G401 (cell line): ENCODE measurements at regions not wholly inside any gene's neighbourhood (a gene's known extent, or its start where the extent isn't known, plus 50 kb on each side); places are given as distances from the start of the nearest gene placed in this dataset.
A peak's percentile ranks its signal among the peaks of the same experiment; 100 is the strongest.

Experiments used
- DNase-seq: peaks from one replicate; pipeline ENCODE4 v3.0.0-alpha.2; 2015; ENCODE audit warnings: low spot score
- in situ Hi-C: cut with HindIII; loops from 2 replicates; pipeline ENCODE4 v1.10.0; 2016; ENCODE audit warnings: low sequenced_read_pairs, mixed read lengths

DNA sequence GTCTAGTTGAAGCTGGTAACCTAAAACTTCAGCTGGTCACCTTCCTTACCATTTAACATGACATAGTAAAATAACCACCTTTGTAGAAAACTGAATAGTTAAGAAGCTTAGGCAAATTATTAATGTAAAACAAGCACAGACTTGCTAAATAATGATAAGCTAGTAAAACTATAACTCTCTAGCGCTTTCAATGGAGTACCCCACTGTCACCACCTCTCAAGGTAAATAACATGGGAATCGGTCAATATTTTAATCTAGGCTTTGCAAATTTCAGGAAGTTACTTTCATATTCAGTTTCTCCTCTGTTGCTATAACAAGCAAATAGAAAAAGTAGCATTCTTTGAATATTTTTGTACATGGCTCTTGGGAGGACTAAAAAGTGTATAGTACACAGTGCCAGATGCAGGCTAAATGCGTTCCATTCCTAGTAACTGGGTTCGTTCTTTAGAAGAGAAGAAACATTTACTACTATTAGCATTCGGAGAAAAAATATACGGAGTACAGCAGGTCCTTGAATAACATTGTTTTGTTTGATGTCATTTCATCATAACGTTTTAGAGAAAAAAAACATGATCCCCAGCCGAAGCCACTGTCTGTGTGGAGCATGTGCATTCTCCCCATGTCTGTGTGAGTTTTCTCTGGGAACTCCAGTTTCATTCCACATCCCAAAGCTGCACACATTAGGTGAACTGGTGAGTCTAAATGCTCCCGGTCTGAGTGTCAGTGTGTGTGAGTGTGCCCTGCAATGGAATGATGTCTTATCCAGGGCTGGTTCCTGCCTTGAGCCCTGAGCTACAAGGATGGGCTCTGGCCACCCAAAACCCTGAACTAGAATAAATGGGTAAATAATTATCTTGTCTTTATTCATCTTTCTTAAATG lies 52.5 kb downstream of the EPRS1 start:
- in situ Hi-C loops = no loop called here
- no peak for DNase-seq

DNA sequence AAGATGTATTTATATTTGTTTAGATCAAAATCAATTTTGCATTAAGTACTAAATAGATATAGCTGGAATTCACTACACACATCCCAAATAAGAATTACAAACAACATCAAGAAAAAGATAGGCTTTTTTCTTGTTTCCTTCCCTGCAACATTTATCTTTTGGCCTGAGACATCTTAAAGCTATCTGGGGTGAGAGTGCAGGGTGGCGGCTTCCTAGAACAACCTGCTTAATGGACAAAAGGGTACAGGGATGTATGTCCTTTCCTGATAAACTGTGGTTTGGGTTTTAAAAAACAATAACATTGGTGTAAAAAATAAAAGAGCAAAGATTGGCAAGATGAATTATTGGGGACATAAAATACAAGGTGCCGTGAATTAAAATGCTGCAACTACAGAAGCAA lies 54.4 kb downstream of the EPRS1 start:
- in situ Hi-C loops = no loop called here
- no peak for DNase-seq

DNA sequence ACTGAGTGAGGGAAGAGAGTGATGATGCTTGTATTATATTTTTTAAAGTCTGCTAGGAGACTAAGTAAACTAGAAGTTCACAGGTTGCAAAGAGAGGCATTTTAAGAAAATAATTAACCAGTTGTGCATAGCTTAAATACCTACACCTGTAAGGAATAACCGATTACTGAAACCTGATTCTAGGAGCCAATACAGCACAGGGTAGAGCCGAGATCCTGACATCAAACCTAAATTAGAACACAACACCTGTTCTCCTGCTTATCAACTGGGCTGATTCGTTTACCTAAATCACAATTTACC lies 54.8 kb downstream of the EPRS1 start:
- DNase-seq = no peak
- in situ Hi-C loops = no loop called here

DNA sequence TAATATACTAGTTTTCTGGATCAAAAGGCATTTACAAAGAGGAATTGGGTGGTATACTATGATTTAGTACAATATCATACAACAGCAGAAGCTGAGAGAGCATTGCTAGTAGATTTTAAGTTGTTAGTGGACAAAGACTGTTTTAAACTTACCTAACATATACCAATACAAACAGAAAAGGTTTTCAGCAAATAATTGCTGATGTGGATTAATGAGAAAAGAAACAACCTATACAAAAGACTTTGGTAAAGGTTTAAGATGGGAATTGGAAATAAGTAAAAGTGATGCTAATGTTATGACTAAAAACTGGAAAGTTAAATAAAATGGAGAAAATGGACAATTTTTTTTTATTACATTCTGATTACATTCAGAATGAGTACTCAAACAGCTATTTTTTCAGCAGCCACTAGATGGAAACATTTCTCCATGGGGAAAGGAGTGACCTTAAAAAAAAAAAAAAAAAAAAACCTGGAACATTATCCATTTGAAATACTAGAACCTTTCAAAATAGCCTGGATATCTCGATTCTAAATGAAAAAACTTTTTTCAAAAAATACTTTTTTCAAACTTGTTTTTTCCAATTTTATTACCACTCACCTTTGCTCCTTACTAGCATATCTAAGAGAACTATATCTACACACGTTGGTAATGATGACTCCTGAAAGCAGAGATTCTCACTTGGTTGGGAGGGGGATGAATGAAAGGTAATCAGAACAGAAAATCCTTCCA lies 55.4 kb downstream of the EPRS1 start:
- in situ Hi-C loops = no loop called here

DNA sequence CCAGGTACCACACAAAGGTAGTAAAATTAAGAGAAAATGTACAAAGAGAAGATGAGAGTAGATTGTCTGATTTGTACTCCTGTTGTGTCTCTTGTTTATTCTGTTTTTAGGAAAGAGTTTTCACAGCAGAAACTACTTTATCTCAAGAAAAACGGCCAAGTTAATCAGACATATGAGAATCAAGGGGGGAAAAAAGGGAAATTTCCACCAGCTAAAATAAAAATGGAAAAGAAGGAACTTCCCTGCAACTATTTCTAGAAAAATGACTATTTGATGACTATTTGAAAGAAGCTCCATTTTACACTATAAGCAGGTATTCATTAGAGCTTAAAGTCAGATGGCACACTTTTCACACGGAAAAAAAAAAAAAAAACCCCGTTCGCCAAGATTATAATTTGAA lies 56.5 kb downstream of the EPRS1 start:
- DNase-seq = no peak
- in situ Hi-C loops = no loop called here

More for the DNA sequence above, 55.4 kb downstream of the EPRS1 start:
- DNase-seq = peak; percentile 40

DNA sequence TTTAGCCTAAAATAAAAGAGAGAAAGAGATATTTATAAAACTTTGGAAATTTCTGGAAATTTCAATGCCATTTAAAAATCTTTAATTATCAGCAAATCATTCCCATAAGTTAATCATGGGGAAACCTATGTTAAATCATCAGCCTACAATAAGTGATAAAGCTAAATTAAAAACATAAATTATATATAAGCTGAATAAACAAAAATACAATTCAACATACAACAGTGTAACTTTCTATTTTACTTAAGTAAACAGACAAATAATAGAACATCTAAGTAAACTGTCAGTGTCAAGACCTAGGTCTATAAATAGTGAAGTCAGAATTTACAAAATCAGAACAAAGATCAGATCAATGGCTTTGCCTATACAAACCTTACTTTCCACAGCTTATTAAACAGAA lies 57.5 kb downstream of the EPRS1 start:
- no peak for DNase-seq
- in situ Hi-C loops = no loop called here

DNA sequence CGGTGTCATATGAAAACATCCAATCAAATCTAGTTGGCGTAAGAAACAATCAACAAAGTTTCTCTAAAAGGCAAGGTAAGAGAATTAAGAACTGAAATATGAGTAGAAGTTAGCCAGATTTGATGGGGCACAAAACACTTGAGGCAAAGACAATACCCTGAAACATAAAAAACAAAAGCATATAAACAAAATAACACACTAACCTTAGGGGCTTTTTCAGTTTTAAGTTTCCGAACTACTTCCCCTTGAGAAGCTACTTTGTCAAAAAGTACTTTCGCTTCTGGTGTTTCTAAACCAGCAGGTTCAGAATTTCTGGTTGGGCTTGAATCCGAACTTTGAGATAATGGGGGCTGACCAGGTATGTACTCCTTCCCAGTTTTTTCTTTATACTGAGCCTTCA lies 57.9 kb downstream of the EPRS1 start:
- no peak for DNase-seq
- in situ Hi-C loops = no loop called here

DNA sequence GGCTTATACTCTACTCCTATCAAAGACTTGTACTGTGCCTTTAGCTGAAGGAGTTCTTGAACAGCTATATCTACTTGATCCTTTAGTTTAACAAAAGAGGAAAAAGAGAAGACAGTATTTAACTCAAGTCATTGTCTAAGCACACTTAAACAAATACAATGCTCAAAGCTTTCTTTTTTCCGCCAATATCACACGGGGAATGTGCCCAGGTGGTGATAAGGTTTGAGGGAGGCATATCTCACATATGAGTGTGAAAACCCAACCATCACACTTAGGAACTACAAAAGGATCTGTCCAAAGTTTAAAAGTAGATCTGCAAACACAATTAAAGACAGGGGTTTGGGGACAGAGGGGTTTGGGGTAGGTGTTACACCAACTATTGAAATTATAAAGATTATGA lies 59.0 kb upstream of the SLC30A10 start:
- DNase-seq = no peak
- in situ Hi-C loops = no loop called here

DNA sequence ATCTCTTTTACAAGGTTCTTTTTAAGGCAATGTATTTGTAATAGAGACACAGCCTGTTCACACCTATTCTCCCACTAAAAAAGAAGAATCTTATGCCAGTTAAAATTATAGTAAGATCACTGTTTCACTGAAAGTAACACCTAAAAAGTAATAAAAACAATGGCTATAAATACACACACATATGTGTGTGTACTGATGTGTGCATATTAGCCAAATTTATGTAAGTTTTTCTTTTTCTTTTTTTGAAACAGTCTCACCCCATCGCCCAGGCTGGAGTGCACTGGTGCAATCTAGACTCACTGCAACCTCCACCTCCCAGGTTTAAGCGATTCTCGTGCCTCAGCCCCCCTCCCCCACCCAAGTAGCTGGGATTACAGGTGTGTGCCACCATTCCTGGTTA lies 56.8 kb upstream of the SLC30A10 start:
- DNase-seq = no peak
- in situ Hi-C loops = no loop called here
